IgD-negative memory B cell (primary cell): ENCODE measurements at regions not wholly inside any gene's neighbourhood (a gene's known extent, or its start where the extent isn't known, plus 50 kb on each side); places are given as distances from the start of the nearest gene placed in this dataset.
A peak's percentile ranks its signal among the peaks of the same experiment; 100 is the strongest.

Source experiments
- H3K27ac Mint-ChIP-seq, 3 donors: one replicate each; pipeline ENCODE4 v1.8.0; 2020 to 2022; ENCODE audit warnings: mild to moderate bottlenecking in 3 of 3, mixed read lengths in 3 of 3, moderate library complexity in 1 of 3
- H3K27me3 Mint-ChIP-seq: one replicate; pipeline ENCODE4 v1.8.0; 2021; ENCODE audit warnings: mixed read lengths
- H3K36me3 Mint-ChIP-seq: one replicate; pipeline ENCODE4 v1.8.0; 2020; ENCODE audit warnings: mild to moderate bottlenecking, mixed read lengths
- H3K4me1 Mint-ChIP-seq, 3 donors: one replicate each; pipeline ENCODE4 v1.8.0; 2020 to 2022; ENCODE audit warnings: mixed read lengths in 3 of 3, mild to moderate bottlenecking in 1 of 3
- H3K4me3 Mint-ChIP-seq, 4 donors: one replicate each; pipeline ENCODE4 v1.8.0; 2020 to 2022; ENCODE audit warnings: mild to moderate bottlenecking in 4 of 4, mixed read lengths in 4 of 4, moderate library complexity in 3 of 4
- H3K9me3 Mint-ChIP-seq, 3 donors: one replicate each; pipeline ENCODE4 v1.8.0; 2020 to 2021; ENCODE audit warnings: mixed read lengths in 3 of 3, mild to moderate bottlenecking in 1 of 3

GRCh38 chr11:120027546-120028180, 110.2 kb downstream of the TRIM29 start:
- H3K27ac Mint-ChIP-seq, result no peak overlapping the region
- peaks cover 0 to 3% (median 2%) of the 10 kb centered on the region in 3 donors for H3K4me1 Mint-ChIP-seq
- no peaks in the 10 kb centered on the region for H3K9me3 Mint-ChIP-seq
- no peaks in the 10 kb centered on the region for H3K36me3 Mint-ChIP-seq
- H3K4me3 Mint-ChIP-seq, result no peak overlapping the region
- H3K27me3 Mint-ChIP-seq, result peaks cover 8% of the 10 kb centered on the region

GRCh38 chr11:120025606-120026335, 112.1 kb downstream of the TRIM29 start:
- Mint-ChIP-seq H3K4me1 (peaks cover 0 to 3% (median 2%) of the 10 kb centered on the region in 3 donors), H3K27ac (no peak overlapping the region), H3K27me3 (peaks cover 14% of the 10 kb centered on the region), H3K36me3 (no peaks in the 10 kb centered on the region), H3K9me3 (no peaks in the 10 kb centered on the region), H3K4me3 (no peak overlapping the region)

GRCh38 chr11:120024586-120024985, 113.3 kb downstream of the TRIM29 start:
- H3K4me3 Mint-ChIP-seq, result no peak overlapping the region
- no peaks in the 10 kb centered on the region for H3K9me3 Mint-ChIP-seq
- no peaks in the 10 kb centered on the region for H3K36me3 Mint-ChIP-seq
- H3K27me3 Mint-ChIP-seq, result peaks cover 12% of the 10 kb centered on the region
- H3K27ac Mint-ChIP-seq, result no peak overlapping the region
- H3K4me1 Mint-ChIP-seq, result peaks cover 0 to 3% (median 2%) of the 10 kb centered on the region in 3 donors

- Mint-ChIP-seq H3K9me3 (no peaks in the 10 kb centered on the region), H3K27me3 (peaks cover 12% of the 10 kb centered on the region), H3K4me1 (peaks cover 0 to 3% (median 2%) of the 10 kb centered on the region in 3 donors), H3K27ac (no peak overlapping the region), H3K4me3 (peak overlapping the region in 1 of 4 donors; percentile 49), H3K36me3 (no peaks in the 10 kb centered on the region)
These were observed 113.9 kb downstream of the TRIM29 start for GRCh38 chr11:120024046-120024445.

GRCh38 chr11:120023551-120023950, 114.4 kb downstream of the TRIM29 start:
- Mint-ChIP-seq H3K27me3 (peaks cover 12% of the 10 kb centered on the region), H3K27ac (no peak overlapping the region), H3K9me3 (no peaks in the 10 kb centered on the region), H3K4me3 (peak overlapping the region in 1 of 4 donors; percentile 49), H3K4me1 (peaks cover 0 to 3% (median 2%) of the 10 kb centered on the region in 3 donors), H3K36me3 (no peaks in the 10 kb centered on the region)

- no peaks in the 10 kb centered on the region for H3K9me3 Mint-ChIP-seq
- H3K27ac Mint-ChIP-seq, result no peak overlapping the region
- H3K4me1 Mint-ChIP-seq, result peaks cover 0 to 3% (median 2%) of the 10 kb centered on the region in 3 donors
- no peaks in the 10 kb centered on the region for H3K36me3 Mint-ChIP-seq
- H3K27me3 Mint-ChIP-seq, result peaks cover 12% of the 10 kb centered on the region
- no peak overlapping the region for H3K4me3 Mint-ChIP-seq
These were observed 114.8 kb downstream of the TRIM29 start for GRCh38 chr11:120023120-120023519.

GRCh38 chr11:120022617-120023016, 115.3 kb downstream of the TRIM29 start:
- no peaks in the 10 kb centered on the region for H3K36me3 Mint-ChIP-seq
- H3K27me3 Mint-ChIP-seq, result peaks cover 12% of the 10 kb centered on the region
- no peak overlapping the region for H3K27ac Mint-ChIP-seq
- H3K9me3 Mint-ChIP-seq, result no peaks in the 10 kb centered on the region
- no peak overlapping the region for H3K4me3 Mint-ChIP-seq
- peaks cover 0 to 3% (median 0%) of the 10 kb centered on the region in 3 donors for H3K4me1 Mint-ChIP-seq

GRCh38 chr11:120021978-120022377, 115.9 kb downstream of the TRIM29 start:
- no peak overlapping the region for H3K27ac Mint-ChIP-seq

GRCh38 chr11:120021391-120021953, 116.4 kb downstream of the TRIM29 start:
- Mint-ChIP-seq H3K9me3 (no peaks in the 10 kb centered on the region), H3K4me3 (no peak overlapping the region), H3K4me1 (peaks cover 0 to 2% (median 0%) of the 10 kb centered on the region in 3 donors), H3K27ac (peak overlapping the region in 1 of 3 donors; percentile 78), H3K36me3 (no peaks in the 10 kb centered on the region), H3K27me3 (peaks cover 12% of the 10 kb centered on the region)

More at GRCh38 chr11:120021978-120022377, 115.9 kb downstream of the TRIM29 start:
- H3K36me3 Mint-ChIP-seq, result no peaks in the 10 kb centered on the region
- no peaks in the 10 kb centered on the region for H3K9me3 Mint-ChIP-seq
- peaks cover 0 to 4% (median 0%) of the 10 kb centered on the region in 3 donors for H3K4me1 Mint-ChIP-seq
- H3K27me3 Mint-ChIP-seq, result peaks cover 12% of the 10 kb centered on the region
- H3K4me3 Mint-ChIP-seq, result no peak overlapping the region

- Mint-ChIP-seq H3K27ac (peak overlapping the region in 1 of 3 donors; percentile 78), H3K9me3 (no peaks in the 10 kb centered on the region), H3K36me3 (no peaks in the 10 kb centered on the region), H3K27me3 (peaks cover 12% of the 10 kb centered on the region), H3K4me3 (no peak overlapping the region), H3K4me1 (peaks cover 0 to 2% (median 0%) of the 10 kb centered on the region in 3 donors)
These were observed 116.9 kb downstream of the TRIM29 start for GRCh38 chr11:120020981-120021380.

GRCh38 chr11:120020486-120020885, 117.4 kb downstream of the TRIM29 start:
- Mint-ChIP-seq H3K9me3 (no peaks in the 10 kb centered on the region), H3K27ac (peak overlapping the region in 1 of 3 donors; percentile 78), H3K36me3 (peaks cover 2% of the 10 kb centered on the region), H3K4me1 (peaks cover 0 to 2% (median 2%) of the 10 kb centered on the region in 3 donors), H3K4me3 (no peak overlapping the region), H3K27me3 (peaks cover 16% of the 10 kb centered on the region)

- Mint-ChIP-seq H3K4me3 (no peak overlapping the region), H3K27ac (no peak overlapping the region), H3K4me1 (peaks cover 0 to 4% (median 2%) of the 10 kb centered on the region in 3 donors), H3K9me3 (no peaks in the 10 kb centered on the region), H3K36me3 (peaks cover 2% of the 10 kb centered on the region), H3K27me3 (peaks cover 24% of the 10 kb centered on the region)
These were observed 118.7 kb downstream of the TRIM29 start for GRCh38 chr11:120019191-120019590.

GRCh38 chr11:120017582-120018150, 120.2 kb downstream of the TRIM29 start:
- Mint-ChIP-seq H3K27me3 (peaks cover 22% of the 10 kb centered on the region), H3K4me3 (no peak overlapping the region), H3K9me3 (no peaks in the 10 kb centered on the region), H3K27ac (no peak overlapping the region), H3K36me3 (peaks cover 2% of the 10 kb centered on the region), H3K4me1 (peaks cover 0 to 4% (median 2%) of the 10 kb centered on the region in 3 donors)

GRCh38 chr11:120013325-120014250, 124.3 kb downstream of the TRIM29 start:
- H3K27ac Mint-ChIP-seq, result no peak overlapping the region
- H3K4me1 Mint-ChIP-seq, result peaks cover 0 to 4% (median 2%) of the 10 kb centered on the region in 3 donors
- H3K9me3 Mint-ChIP-seq, result peaks cover 0 to 5% (median 0%) of the 10 kb centered on the region in 3 donors
- H3K4me3 Mint-ChIP-seq, result no peak overlapping the region
- H3K36me3 Mint-ChIP-seq, result peaks cover 2% of the 10 kb centered on the region
- peaks cover 24% of the 10 kb centered on the region for H3K27me3 Mint-ChIP-seq
